IPS-15b (cell line): ENCODE measurements at regions not wholly inside any gene's neighbourhood (a gene's known extent, or its start where the extent isn't known, plus 50 kb on each side); places are given as distances from the start of the nearest gene placed in this dataset.

ENCODE experiments used
- H3K27me3 ChIP-seq: one replicate; pipeline ENCODE4 v1.6.1; 2013; ENCODE audit warnings: low read length; ENCODE audit not compliant: control insufficient read depth, insufficient read depth
- H3K36me3 ChIP-seq: one replicate; pipeline ENCODE4 v1.6.1; 2013; ENCODE audit warnings: low read length; ENCODE audit not compliant: control insufficient read depth, insufficient read depth
- H3K4me1 ChIP-seq: one replicate; pipeline ENCODE4 v1.6.1; 2013; ENCODE audit warnings: mild to moderate bottlenecking, low read length; ENCODE audit not compliant: control insufficient read depth, insufficient read depth
- H3K4me3 ChIP-seq: one replicate; pipeline ENCODE4 v1.5.1; 2013; ENCODE audit warnings: low read depth, low read length
- H3K9ac ChIP-seq: one replicate; pipeline ENCODE4 v1.6.1; 2013; ENCODE audit warnings: low read depth, mild to moderate bottlenecking, low read length
- H3K9me3 ChIP-seq: one replicate; pipeline ENCODE4 v1.6.1; 2013; ENCODE audit warnings: mild to moderate bottlenecking, low read length; ENCODE audit not compliant: control insufficient read depth, insufficient read depth

DNA sequence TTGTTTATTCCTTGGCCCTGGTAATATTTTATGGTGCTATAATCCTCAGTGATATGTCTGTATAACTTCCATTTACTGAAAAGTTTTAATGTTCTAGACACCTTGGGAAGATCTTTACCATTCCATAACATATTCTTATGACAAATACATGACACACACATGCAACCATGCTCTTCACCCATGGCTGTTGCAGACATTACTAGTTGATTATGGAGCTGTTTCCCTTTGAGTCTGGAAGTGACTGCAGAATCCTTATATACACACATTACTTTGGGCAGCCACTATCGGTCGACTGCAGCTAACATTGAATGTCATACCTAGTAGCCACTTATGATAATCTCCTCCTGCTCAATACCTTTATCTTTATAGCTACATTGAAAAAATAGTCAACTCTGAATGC lies 243.1 kb upstream of the ADAMTS9 start:
- H3K4me1 ChIP-seq: no peaks in the 10 kb centered on the region

DNA sequence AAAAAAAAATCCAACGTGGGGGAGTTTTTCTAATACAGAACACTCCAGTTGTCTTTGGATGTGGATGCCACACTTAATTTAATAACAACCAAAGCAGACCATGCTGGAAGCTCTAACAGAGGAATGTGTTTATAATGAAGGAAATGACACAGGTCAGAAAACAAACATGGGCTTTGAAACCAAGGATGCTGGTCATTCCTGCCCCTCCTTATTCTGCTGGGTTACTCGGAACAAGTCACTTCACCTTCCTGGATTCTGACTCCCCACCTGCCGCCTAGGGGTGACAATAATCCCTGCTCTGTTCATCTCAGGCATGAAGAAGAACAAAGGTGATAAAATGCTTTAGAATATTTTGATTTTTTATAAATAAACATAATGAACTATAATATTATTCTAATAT lies 240.9 kb upstream of the ADAMTS9 start:
- H3K9me3 ChIP-seq: no peaks in the 10 kb centered on the region
- no peaks in the 10 kb centered on the region for H3K36me3 ChIP-seq
- H3K4me1 ChIP-seq: no peaks in the 10 kb centered on the region
- no peaks in the 10 kb centered on the region for H3K27me3 ChIP-seq
- H3K4me3 ChIP-seq: no peak overlapping the region
- H3K9ac ChIP-seq: no peak overlapping the region

More for the DNA sequence above, 243.1 kb upstream of the ADAMTS9 start:
- Histone ChIP-seq H3K9ac (no peak overlapping the region), H3K9me3 (no peaks in the 10 kb centered on the region), H3K27me3 (no peaks in the 10 kb centered on the region), H3K4me3 (no peak overlapping the region), H3K36me3 (no peaks in the 10 kb centered on the region)

DNA sequence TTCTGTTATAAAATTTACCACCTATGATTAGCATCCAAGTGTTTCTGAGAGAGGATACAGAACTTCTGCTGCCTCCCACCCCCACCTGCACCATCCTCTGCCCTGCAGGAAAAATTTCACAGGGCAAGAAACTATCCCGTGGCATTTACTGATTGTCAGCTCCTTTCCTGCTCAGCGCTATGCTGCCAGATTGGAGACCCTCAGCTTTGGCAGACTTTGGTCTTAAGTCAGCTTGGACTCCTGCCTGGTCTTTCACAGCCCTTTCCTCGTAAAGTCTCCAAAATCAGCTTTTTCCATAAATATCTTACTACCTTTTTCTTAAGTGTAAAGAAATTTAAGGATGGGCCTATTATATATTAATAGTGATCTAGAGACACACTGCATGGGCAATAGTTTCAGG lies 239.9 kb upstream of the ADAMTS9 start:
- Histone ChIP-seq H3K36me3 (no peaks in the 10 kb centered on the region), H3K9me3 (no peaks in the 10 kb centered on the region), H3K27me3 (no peaks in the 10 kb centered on the region), H3K4me1 (no peaks in the 10 kb centered on the region), H3K9ac (no peak overlapping the region), H3K4me3 (no peak overlapping the region)

DNA sequence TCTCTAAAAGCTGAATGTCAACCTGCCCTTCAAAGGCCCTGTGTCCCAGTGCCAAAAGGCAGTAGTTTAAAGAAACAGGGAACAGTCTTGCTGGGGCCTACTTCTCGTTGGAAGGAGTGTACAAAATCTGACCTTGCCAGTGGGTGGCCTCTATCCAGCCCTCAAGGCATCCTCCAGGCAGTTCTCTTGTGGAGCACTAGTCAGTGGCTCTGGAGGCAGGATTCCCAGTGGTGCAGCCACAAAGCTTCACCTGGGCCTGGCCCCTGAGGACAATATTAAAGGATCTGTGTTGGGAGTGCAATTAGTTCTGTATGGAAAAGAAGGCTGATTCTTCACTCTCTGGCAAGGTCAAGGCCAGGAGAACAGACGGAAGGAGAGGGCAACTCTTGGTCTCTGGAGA lies 237.8 kb upstream of the ADAMTS9 start:
- Histone ChIP-seq H3K9ac (no peak overlapping the region), H3K9me3 (no peaks in the 10 kb centered on the region), H3K4me1 (no peaks in the 10 kb centered on the region), H3K4me3 (no peak overlapping the region), H3K27me3 (no peaks in the 10 kb centered on the region), H3K36me3 (no peaks in the 10 kb centered on the region)

DNA sequence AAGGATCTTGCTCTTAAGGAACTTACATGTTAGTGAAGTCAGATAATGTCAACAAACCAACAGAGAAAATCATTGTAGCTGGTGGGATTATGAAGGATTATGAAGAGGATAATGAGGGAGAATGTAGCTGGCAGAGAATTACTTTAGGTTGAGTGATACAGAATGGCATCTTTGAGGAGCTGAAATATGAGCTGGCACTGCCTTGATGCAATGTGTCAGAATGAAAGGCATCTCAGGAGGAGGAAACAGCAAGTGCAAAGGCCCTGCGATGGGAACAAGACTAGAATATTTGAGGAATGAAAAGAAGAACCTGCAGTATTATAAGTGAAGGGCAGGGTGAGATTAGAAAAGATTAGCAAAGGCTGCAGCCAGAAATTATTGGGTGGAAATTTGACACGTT lies 237.2 kb upstream of the ADAMTS9 start:
- no peaks in the 10 kb centered on the region for H3K27me3 ChIP-seq
- H3K9me3 ChIP-seq: no peaks in the 10 kb centered on the region
- H3K4me1 ChIP-seq: no peaks in the 10 kb centered on the region
- no peaks in the 10 kb centered on the region for H3K36me3 ChIP-seq
- no peak overlapping the region for H3K9ac ChIP-seq
- H3K4me3 ChIP-seq: no peak overlapping the region

DNA sequence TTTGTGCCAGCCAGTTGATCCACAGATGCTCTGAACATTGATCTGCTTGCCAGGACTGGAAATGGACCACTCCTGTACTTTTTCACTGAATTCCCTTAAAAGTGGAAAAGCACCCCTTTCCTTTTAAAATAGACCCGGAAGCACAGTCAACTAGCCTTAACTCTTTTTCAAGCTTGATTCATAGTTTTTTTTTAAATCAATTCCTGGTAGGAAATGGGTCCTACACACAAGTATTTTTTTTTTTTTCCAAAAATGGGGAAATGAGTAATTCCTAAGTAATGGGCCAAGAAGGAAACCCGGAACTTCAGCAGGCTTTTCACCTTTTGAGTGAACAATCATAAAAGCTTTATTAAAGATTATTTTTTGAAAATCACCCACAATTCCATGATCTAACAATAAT lies 234.4 kb upstream of the ADAMTS9 start:
- H3K36me3 ChIP-seq: no peaks in the 10 kb centered on the region
- H3K9ac ChIP-seq: no peak overlapping the region
- no peak overlapping the region for H3K4me3 ChIP-seq
- no peaks in the 10 kb centered on the region for H3K9me3 ChIP-seq
- peaks cover 9% of the 10 kb centered on the region for H3K4me1 ChIP-seq
- H3K27me3 ChIP-seq: no peaks in the 10 kb centered on the region

DNA sequence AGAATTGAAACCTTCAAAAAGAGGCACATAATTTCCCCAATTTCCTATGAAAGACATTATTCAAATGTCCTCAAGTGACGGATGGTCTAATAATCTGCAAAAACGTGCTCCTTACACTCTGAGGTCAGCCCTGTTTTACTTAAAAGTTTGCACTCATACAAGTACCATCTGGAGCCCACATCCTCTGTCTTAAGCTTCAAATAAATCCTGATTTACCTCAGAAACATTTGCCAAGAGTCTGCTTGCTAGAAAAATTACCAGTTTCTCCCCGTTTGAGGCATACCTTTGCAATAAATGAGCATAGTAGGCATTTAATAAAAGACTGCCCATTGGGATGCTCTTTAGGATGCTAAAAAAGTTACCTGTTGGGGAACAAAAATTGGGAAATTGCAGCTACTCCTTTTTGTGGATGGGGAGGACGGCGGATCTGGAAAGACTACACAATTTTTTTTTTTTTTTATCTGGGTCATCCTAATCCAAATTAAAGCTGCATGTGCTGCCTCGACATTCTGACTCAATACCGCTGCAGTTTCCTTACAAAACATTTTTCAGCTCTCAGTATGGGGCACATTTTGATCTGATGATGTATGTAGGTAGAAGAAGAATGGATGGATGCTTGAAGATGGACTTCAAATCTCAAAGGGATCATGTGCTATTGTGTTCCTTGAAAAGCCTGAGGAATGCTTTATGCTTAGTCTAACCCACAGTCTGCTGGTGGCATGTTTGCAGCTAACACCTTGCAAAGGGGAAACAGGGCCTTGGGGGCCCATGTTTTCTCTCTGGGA lies 233.7 kb upstream of the ADAMTS9 start:
- no peak overlapping the region for H3K9ac ChIP-seq
- peaks cover 17% of the 10 kb centered on the region for H3K4me1 ChIP-seq
- H3K9me3 ChIP-seq: no peaks in the 10 kb centered on the region
- no peaks in the 10 kb centered on the region for H3K36me3 ChIP-seq
- H3K27me3 ChIP-seq: no peaks in the 10 kb centered on the region
- H3K4me3 ChIP-seq: no peak overlapping the region

DNA sequence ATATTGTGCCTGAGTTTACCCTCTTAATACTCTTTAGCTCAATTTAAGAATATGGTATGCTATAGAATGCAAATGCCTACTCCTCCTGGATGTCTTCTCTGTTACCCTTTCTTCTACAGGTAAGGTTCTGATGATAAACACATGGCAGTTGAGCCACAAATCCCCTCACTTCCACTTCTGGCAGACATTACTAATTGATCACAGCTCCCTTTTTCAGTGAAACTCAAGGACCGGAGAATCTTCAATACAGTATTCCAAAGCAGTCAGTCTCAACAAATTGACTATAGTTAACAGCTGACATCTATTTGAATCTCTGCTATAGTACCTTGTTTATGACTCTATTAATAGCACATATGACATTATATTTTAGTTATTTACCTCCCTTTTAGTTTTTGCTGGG lies 232.1 kb upstream of the ADAMTS9 start:
- Histone ChIP-seq H3K9ac (no peak overlapping the region), H3K4me3 (no peak overlapping the region), H3K9me3 (no peaks in the 10 kb centered on the region), H3K27me3 (peaks cover 13% of the 10 kb centered on the region), H3K36me3 (no peaks in the 10 kb centered on the region), H3K4me1 (peaks cover 17% of the 10 kb centered on the region)

DNA sequence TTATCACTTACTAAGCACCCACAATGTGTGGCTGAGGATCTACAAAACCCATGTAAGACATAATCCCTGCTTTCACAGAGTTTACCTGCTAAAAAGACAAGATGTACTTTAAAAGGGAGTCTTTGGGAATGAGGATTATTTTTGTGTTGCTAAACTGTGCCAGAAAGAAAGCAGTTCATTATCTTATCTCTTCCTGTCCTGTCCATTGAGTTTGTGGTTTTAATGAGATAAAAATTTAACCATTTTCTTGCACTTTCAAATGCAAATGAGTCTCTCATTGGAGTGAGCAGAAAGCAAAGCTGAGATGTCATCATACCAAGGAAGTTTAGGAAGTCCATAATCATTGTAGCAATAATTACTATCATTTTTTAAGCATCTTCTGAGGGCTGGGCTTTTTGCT lies 231.2 kb upstream of the ADAMTS9 start:
- Histone ChIP-seq H3K4me3 (no peak overlapping the region), H3K27me3 (peaks cover 16% of the 10 kb centered on the region), H3K36me3 (no peaks in the 10 kb centered on the region), H3K9me3 (no peaks in the 10 kb centered on the region), H3K4me1 (peaks cover 17% of the 10 kb centered on the region), H3K9ac (no peak overlapping the region)

DNA sequence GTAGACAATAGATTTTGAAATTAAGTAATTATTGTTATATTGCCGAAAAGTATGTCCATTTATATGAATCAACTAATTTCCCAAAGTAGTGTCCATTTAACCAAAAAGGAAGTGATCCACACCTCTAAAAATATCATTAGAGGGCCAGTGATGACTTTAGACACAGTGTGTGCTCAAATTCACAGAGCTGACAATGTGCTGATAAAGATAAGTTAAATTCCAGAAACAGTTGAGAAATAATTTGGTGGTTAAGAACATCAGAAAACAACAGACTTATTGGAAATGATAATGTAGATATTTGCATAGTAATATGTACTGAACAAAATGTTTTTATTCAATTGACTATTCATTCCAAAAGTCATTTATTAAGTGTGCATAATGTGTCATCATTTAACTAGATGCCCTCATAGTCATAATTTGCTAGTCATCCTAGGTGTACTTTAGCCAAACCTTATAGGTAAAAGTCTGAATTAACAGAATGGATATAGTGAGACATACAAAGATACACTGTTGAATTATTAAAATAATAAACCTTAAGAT lies 230.2 kb upstream of the ADAMTS9 start:
- H3K36me3 ChIP-seq: no peaks in the 10 kb centered on the region
- no peak overlapping the region for H3K9ac ChIP-seq
- H3K4me1 ChIP-seq: peaks cover 17% of the 10 kb centered on the region
- H3K9me3 ChIP-seq: no peaks in the 10 kb centered on the region
- no peak overlapping the region for H3K4me3 ChIP-seq
- peaks cover 16% of the 10 kb centered on the region for H3K27me3 ChIP-seq

DNA sequence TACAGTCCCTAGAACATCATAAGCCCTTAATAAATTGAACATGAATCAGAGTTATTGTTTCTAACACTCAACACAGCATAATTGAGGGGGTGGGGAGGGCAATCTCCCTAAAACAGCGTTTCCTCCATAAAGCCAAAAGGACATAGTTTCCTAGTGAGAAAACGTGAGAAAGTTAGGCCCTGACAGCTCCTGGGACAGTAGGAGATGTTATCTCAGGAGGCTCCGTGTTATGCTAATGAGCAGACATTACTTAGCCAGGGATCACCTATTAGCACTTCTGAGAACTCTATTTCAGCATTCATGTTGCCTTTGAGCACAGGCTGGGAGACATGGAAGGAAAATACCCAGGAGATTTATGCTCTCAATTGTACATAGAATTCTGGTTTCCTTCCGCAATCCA lies 229.1 kb upstream of the ADAMTS9 start:
- no peaks in the 10 kb centered on the region for H3K36me3 ChIP-seq
- H3K9me3 ChIP-seq: no peaks in the 10 kb centered on the region
- peaks cover 17% of the 10 kb centered on the region for H3K4me1 ChIP-seq
- no peak overlapping the region for H3K4me3 ChIP-seq
- no peak overlapping the region for H3K9ac ChIP-seq
- peaks cover 16% of the 10 kb centered on the region for H3K27me3 ChIP-seq

DNA sequence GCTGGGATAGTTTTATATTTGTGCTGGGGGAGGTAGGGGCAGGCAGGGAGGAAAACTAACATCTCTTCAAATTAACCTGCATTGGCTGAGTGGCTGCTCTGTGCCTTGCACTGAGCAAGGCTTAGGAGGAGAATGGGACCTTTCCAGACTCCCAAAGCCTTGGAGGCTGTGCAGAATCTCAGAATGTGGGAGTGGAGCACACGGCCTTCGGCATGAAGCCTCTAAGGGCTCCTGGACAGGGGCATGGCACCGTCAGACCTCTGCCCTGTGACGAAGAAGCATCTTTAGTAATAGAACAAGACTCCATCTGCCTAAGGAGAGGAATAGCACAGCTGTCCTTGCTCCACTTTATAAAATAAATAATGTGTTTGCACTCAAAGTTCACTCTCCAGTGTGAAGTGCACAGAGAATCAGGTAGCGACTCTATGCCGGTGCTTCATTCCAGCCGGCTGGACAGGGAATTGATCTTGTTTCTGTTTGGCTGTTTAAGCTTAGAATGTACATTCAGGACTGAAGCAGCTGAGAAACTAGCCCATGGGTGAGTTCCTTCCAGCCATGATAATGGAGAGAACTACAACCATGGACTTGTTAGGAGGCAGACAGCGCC lies 228.5 kb upstream of the ADAMTS9 start:
- H3K4me3 ChIP-seq: no peak overlapping the region
- no peaks in the 10 kb centered on the region for H3K36me3 ChIP-seq
- H3K4me1 ChIP-seq: peaks cover 17% of the 10 kb centered on the region
- no peak overlapping the region for H3K9ac ChIP-seq
- H3K27me3 ChIP-seq: peaks cover 16% of the 10 kb centered on the region
- H3K9me3 ChIP-seq: no peaks in the 10 kb centered on the region
